ENCODE measurements at regions not wholly inside any gene's neighbourhood (a gene's known extent, or its start where the extent isn't known, plus 50 kb on each side); places are given as distances from the start of the nearest gene placed in this dataset.

DNA sequence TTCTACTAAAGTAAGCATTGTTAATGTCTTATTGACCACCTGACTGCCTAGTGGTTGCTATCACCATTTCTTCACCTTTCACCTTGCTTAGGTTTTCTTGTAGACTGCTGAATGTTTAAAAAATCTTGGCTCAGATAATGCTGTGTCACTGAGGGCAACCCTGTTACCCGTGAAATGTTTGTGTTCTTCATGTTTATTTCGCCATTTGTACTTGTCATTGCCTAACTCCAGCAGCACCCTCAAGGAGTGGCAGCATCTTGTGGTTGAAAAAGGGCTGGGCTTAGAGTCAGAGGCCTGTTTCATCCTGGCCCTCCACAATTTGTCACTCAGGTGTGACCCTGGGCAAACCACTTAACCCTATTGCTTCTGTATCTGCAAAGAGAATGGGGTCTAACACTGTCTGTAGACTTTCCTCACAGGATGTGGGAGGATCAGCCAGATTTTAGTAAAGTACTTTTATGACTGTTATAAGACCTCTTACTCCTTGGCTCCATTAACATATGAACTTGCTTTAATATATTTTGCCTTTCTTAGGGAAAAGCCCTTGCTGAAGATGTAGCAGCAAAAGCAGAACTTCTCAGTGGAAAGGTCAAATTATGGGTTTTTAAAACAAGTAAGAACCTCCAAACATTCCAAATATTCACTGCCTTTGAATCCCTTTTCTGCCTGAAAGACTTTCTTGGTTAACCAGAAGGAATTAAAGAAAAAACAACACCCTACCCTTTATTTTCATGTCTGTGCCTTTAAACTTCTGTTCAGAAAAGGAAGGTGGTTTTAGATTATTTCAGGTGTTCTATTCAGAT, 154.5 kb upstream of the C11orf87 start:
- TF ChIP-seq CTCF (conservative IDR thresholded peaks at IDR 0.05; ENCODE audit: low read length) (no peak), EZH2phosphoT487 (IDR thresholded peaks at IDR 0.05; ENCODE audit: borderline replicate concordance) (no peak)
